ENCODE measurements at regions not wholly inside any gene's neighbourhood (a gene's known extent, or its start where the extent isn't known, plus 50 kb on each side); places are given as distances from the start of the nearest gene placed in this dataset.
"Not testable (repeated sequence)": the region's sequence is repeated elsewhere in the genome, so short reads cannot be mapped to it uniquely, and the experiment has no call there.

GRCh38 chr15:24259106-24259505 is 416.5 kb upstream of the NPAP1 start:
- H3K36me3 ChIP-seq (ENCODE audit: control insufficient read depth in 2 of 2, insufficient read depth in 2 of 2, low read length in 1 of 2); H3K4me2 ChIP-seq (ENCODE audit: control insufficient read depth, insufficient read depth); H2AFZ ChIP-seq (ENCODE audit: control insufficient read depth, low read depth, low read length); in situ Hi-C loops (cut with MboI); SMC1A ChIA-PET (ENCODE audit: uncharacterized antibody, unreplicated experiment); RAD21 ChIA-PET (ENCODE audit: unreplicated experiment); H3K9me3 ChIP-seq (replicated peaks; ENCODE audit: control insufficient read depth, insufficient read depth, low read length); H3K27me3 ChIP-seq (replicated peaks in 1 of 2; ENCODE audit: control insufficient read depth in 2 of 2, insufficient read depth in 2 of 2, low read length in 1 of 2); H4K20me1 ChIP-seq (ENCODE audit: control insufficient read depth, insufficient read depth); H3K79me2 ChIP-seq (ENCODE audit: control insufficient read depth, insufficient read depth, low read length); H3K4me3 ChIP-seq; CTCF ChIA-PET; ATAC-seq; BruUV-seq (replicated peaks); H3K4me1 ChIP-seq (ENCODE audit: control insufficient read depth, insufficient read depth, low read length); DNase-seq (ENCODE audit: low read depth, low spot score); H3K9ac ChIP-seq (ENCODE audit: control insufficient read depth, insufficient read depth, low read length); intact Hi-C loops (cut with micrococcal nuclease; ENCODE audit: unreplicated experiment); H3K27ac ChIP-seq (ENCODE audit: control insufficient read depth, insufficient read depth); FAIRE-seq; POLR2A ChIA-PET: not testable (repeated sequence)
- 0% methylated on average over 3 of the region's 3 CpGs for WGBS (ENCODE audit: insufficient coverage, insufficient replicate concordance, low lambda C conversion rate, missing lambda C conversion rate)

- SMC1A ChIA-PET (ENCODE audit: uncharacterized antibody, unreplicated experiment); POLR2A ChIA-PET; in situ Hi-C loops (cut with MboI); ATAC-seq; FAIRE-seq; CTCF ChIA-PET; H4K20me1 ChIP-seq (ENCODE audit: control insufficient read depth, insufficient read depth); H3K4me1 ChIP-seq (ENCODE audit: control insufficient read depth, insufficient read depth, low read length); DNase-seq (ENCODE audit: low read depth, low spot score); H3K4me2 ChIP-seq (ENCODE audit: control insufficient read depth, insufficient read depth); RAD21 ChIA-PET (ENCODE audit: unreplicated experiment); H3K79me2 ChIP-seq (ENCODE audit: control insufficient read depth, insufficient read depth, low read length); H3K4me3 ChIP-seq; intact Hi-C loops (cut with micrococcal nuclease; ENCODE audit: unreplicated experiment); H3K27me3 ChIP-seq (replicated peaks in 1 of 2; ENCODE audit: control insufficient read depth in 2 of 2, insufficient read depth in 2 of 2, low read length in 1 of 2); H3K9me3 ChIP-seq (replicated peaks; ENCODE audit: control insufficient read depth, insufficient read depth, low read length); BruUV-seq (replicated peaks); H3K36me3 ChIP-seq (ENCODE audit: control insufficient read depth in 2 of 2, insufficient read depth in 2 of 2, low read length in 1 of 2); H2AFZ ChIP-seq (ENCODE audit: control insufficient read depth, low read depth, low read length); H3K9ac ChIP-seq (ENCODE audit: control insufficient read depth, insufficient read depth, low read length); H3K27ac ChIP-seq (ENCODE audit: control insufficient read depth, insufficient read depth): not testable (repeated sequence)
- WGBS (ENCODE audit: insufficient coverage, insufficient replicate concordance, low lambda C conversion rate, missing lambda C conversion rate), result 43% methylated on average over 7 of the region's 10 CpGs
These were observed 415.2 kb upstream of the NPAP1 start for GRCh38 chr15:24260407-24260806.

GRCh38 chr15:24260854-24261253 is 414.7 kb upstream of the NPAP1 start:
- H3K4me1 ChIP-seq (ENCODE audit: control insufficient read depth, insufficient read depth, low read length); H3K4me3 ChIP-seq; H3K4me2 ChIP-seq (ENCODE audit: control insufficient read depth, insufficient read depth); CTCF ChIA-PET; H4K20me1 ChIP-seq (ENCODE audit: control insufficient read depth, insufficient read depth); H2AFZ ChIP-seq (ENCODE audit: control insufficient read depth, low read depth, low read length); in situ Hi-C loops (cut with MboI); intact Hi-C loops (cut with micrococcal nuclease; ENCODE audit: unreplicated experiment); H3K27ac ChIP-seq (ENCODE audit: control insufficient read depth, insufficient read depth); H3K9ac ChIP-seq (ENCODE audit: control insufficient read depth, insufficient read depth, low read length); H3K79me2 ChIP-seq (ENCODE audit: control insufficient read depth, insufficient read depth, low read length); ATAC-seq; FAIRE-seq; BruUV-seq (replicated peaks); DNase-seq (ENCODE audit: low read depth, low spot score); RAD21 ChIA-PET (ENCODE audit: unreplicated experiment); POLR2A ChIA-PET; H3K9me3 ChIP-seq (replicated peaks; ENCODE audit: control insufficient read depth, insufficient read depth, low read length); SMC1A ChIA-PET (ENCODE audit: uncharacterized antibody, unreplicated experiment); H3K27me3 ChIP-seq (replicated peaks in 1 of 2; ENCODE audit: control insufficient read depth in 2 of 2, insufficient read depth in 2 of 2, low read length in 1 of 2); H3K36me3 ChIP-seq (ENCODE audit: control insufficient read depth in 2 of 2, insufficient read depth in 2 of 2, low read length in 1 of 2): not testable (repeated sequence)
- WGBS (ENCODE audit: insufficient coverage, insufficient replicate concordance, low lambda C conversion rate, missing lambda C conversion rate), result 54% methylated on average over 8 of the region's 25 CpGs

DNA sequence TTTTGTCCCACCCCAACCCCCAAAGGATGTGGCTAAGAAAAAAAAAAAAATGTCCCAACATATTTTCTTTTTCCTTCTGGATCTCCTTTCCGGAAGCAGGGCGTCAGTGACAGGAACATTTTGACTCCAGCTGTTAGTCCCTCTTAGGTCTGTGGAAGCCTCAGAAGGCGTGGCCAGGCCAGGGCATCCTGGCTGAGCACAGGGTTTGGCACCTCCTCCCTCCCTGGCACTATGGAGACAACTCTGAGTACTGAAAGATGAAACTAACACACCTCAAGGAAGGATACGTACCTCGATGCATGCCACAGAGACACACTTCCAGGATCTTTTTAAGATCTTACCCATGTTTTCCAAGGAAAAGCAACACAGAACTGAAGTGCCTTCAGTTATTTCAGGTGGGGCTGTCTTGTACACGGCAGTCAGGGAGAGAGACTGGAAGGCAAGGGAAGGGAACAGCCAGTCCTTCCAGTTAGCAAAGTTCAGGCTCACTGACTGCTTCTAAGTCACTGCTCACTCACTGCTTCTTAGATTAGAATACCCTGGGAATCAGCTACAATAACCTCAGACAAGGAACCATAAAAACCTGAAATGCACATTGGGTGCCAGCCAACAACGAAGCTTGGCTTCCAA is 406.9 kb upstream of the NPAP1 start:
- H3K4me3 ChIP-seq; intact Hi-C loops (cut with micrococcal nuclease; ENCODE audit: unreplicated experiment); H3K79me2 ChIP-seq (ENCODE audit: control insufficient read depth, insufficient read depth, low read length); BruUV-seq (replicated peaks); CTCF ChIA-PET; H3K4me2 ChIP-seq (ENCODE audit: control insufficient read depth, insufficient read depth); SMC1A ChIA-PET (ENCODE audit: uncharacterized antibody, unreplicated experiment); H3K4me1 ChIP-seq (ENCODE audit: control insufficient read depth, insufficient read depth, low read length); in situ Hi-C loops (cut with MboI); H3K9me3 ChIP-seq (replicated peaks; ENCODE audit: control insufficient read depth, insufficient read depth, low read length); RAD21 ChIA-PET (ENCODE audit: unreplicated experiment); H3K36me3 ChIP-seq (ENCODE audit: control insufficient read depth in 2 of 2, insufficient read depth in 2 of 2, low read length in 1 of 2); ATAC-seq; H4K20me1 ChIP-seq (ENCODE audit: control insufficient read depth, insufficient read depth); FAIRE-seq; DNase-seq (ENCODE audit: low read depth, low spot score); POLR2A ChIA-PET; H3K27ac ChIP-seq (ENCODE audit: control insufficient read depth, insufficient read depth); H3K9ac ChIP-seq (ENCODE audit: control insufficient read depth, insufficient read depth, low read length); H2AFZ ChIP-seq (ENCODE audit: control insufficient read depth, low read depth, low read length); H3K27me3 ChIP-seq (replicated peaks in 1 of 2; ENCODE audit: control insufficient read depth in 2 of 2, insufficient read depth in 2 of 2, low read length in 1 of 2): not testable (repeated sequence)
- WGBS (ENCODE audit: insufficient coverage, insufficient replicate concordance, low lambda C conversion rate, missing lambda C conversion rate), result 26% methylated on average over 6 of the region's 7 CpGs

Measured in GM12878 (cell line).